ENCODE measurements at regions not wholly inside any gene's neighbourhood (a gene's known extent, or its start where the extent isn't known, plus 50 kb on each side); places are given as distances from the start of the nearest gene placed in this dataset.

DNA sequence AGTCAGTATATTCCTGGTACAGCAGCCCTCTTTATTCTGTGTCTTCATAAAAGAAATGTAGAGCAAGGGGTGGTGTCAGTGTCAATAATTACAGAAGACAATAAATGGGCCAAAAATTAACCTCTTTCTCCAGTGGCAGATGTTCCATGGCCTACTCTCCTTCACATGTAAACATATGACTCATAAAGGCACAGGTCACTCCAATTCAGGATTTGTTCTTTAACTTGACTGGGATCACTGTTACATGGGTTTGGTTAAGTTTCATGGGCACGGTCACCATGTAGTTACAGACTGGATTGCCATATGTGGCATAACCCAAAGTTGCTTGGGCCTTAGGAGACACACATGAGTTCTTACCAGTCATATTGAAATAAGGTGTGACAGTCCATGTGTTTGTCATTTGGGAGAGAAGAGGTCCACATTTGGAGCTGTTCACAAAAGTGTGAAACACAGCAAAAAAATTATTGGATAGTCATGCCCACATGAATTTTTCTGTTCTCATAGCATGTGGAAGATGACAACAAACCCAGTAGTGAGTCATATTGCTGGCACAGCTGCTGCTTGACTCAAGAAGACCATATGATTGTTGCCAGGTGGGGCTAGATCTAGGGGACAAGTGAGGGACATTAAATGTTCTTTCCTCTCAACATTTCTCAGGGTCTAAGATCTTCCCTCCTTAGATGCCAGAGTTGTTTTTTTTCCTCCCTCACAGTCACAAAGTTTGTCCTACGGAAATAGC lies 68.1 kb upstream of the HTR2A start:
- TF ChIP-seq, protein P1, sequence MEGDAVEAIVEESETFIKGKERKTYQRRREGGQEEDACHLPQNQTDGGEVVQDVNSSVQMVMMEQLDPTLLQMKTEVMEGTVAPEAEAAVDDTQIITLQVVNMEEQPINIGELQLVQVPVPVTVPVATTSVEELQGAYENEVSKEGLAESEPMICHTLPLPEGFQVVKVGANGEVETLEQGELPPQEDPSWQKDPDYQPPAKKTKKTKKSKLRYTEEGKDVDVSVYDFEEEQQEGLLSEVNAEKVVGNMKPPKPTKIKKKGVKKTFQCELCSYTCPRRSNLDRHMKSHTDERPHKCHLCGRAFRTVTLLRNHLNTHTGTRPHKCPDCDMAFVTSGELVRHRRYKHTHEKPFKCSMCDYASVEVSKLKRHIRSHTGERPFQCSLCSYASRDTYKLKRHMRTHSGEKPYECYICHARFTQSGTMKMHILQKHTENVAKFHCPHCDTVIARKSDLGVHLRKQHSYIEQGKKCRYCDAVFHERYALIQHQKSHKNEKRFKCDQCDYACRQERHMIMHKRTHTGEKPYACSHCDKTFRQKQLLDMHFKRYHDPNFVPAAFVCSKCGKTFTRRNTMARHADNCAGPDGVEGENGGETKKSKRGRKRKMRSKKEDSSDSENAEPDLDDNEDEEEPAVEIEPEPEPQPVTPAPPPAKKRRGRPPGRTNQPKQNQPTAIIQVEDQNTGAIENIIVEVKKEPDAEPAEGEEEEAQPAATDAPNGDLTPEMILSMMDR (IDR thresholded peaks at IDR 0.05; ENCODE audit: extremely low read depth in 1 of 2, insufficient read depth in 1 of 2, low read depth in 1 of 2, low read length in 2 of 2) = no peak
- TF ChIP-seq POLR2A (IDR thresholded peaks at IDR 0.05; ENCODE audit: low read depth, low read length) (no peak), EZH2 (IDR thresholded peaks at IDR 0.05; ENCODE audit: borderline replicate concordance, low read depth, low read length, severe bottlenecking) (no peak), MYC (IDR thresholded peaks at IDR 0.05; ENCODE audit: low read depth, low read length) (no peak), POLR2AphosphoS5 (IDR thresholded peaks at IDR 0.05; ENCODE audit: insufficient read depth, low read depth, low read length) (no peak), GATA2 (IDR thresholded peaks at IDR 0.05; ENCODE audit: insufficient read depth, insufficient read length, low read depth, low read length) (no peak), FOS (IDR thresholded peaks at IDR 0.05; ENCODE audit: borderline replicate concordance, insufficient read depth, low read length) (no peak)
- TF ChIP-seq, protein P2, sequence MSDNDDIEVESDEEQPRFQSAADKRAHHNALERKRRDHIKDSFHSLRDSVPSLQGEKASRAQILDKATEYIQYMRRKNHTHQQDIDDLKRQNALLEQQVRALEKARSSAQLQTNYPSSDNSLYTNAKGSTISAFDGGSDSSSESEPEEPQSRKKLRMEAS (IDR thresholded peaks at IDR 0.05; ENCODE audit: insufficient read depth, insufficient read length) = no peak
